Pons (tissue), 1 donor: ENCODE measurements at regions not wholly inside any gene's neighbourhood (a gene's known extent, or its start where the extent isn't known, plus 50 kb on each side); places are given as distances from the start of the nearest gene placed in this dataset.
"Not testable (repeated sequence)": the region's sequence is repeated elsewhere in the genome, so short reads cannot be mapped to it uniquely, and the experiment has no call there.

Experiments used
- DNase-seq: peaks from one replicate; pipeline ENCODE4 v3.0.0-alpha.2; 2016; ENCODE audit warnings: low spot score

DNA sequence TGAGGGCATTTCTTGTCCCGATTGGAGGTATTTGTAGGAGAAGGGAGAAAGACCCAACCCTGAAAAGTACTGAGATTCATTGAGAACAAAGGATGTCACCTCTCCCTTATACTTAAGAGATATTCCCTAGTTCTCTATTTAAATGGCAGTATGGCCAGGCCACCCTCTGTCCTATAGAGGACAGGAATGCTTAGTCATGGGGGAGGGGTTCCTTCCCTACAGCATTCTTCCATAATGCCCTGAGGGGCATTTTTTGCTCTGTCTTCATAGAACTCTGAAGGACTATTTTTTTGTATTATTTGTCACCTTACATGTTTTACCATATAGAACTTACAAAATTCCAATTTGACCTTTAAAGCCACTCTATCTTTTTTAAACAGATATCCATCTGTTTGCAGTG lies 176.3 kb downstream of the TMEM161B start:
- no peak for DNase-seq

DNA sequence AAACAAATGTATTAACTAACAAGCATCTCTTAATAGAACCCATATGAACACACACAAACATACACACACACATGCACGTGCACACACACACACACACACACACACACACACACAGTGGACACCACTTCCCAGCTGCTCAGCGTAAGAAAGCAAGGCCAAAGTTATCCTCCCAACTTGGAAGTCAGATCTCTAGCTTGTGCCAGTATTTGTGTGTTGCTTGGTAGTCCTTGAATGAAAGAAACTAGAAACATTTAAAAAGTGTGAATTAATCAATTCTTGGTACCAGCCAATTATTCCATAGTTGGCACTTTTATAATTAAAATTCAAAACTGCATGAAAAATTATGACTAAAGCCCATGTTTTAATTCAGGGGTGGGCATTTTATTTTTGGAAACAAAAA lies 178.1 kb downstream of the TMEM161B start:
- DNase-seq: no peak

- DNase-seq: no peak
These were observed 178.8 kb downstream of the TMEM161B start for GRCh38 chr5:88089719-88090390.

DNA sequence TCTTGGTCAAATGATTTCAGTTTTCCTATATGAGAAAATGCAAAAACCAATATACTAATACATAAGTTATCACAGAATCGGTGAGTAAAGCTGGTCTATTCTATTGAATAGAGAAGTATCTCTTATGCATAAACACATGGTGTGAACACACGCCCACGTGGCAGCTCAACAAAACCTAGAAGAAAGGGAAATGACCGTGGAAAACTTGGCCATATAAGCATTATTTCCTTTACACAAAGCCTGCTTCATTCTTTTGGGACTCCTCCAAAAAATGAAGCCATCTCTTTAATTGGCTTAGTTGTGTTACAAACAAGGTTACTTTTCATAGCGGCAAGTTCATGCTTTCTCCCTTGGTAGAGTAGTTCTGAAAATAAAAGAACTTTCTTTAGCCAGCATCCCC lies 183.2 kb downstream of the TMEM161B start:
- DNase-seq: peak; percentile 72

DNA sequence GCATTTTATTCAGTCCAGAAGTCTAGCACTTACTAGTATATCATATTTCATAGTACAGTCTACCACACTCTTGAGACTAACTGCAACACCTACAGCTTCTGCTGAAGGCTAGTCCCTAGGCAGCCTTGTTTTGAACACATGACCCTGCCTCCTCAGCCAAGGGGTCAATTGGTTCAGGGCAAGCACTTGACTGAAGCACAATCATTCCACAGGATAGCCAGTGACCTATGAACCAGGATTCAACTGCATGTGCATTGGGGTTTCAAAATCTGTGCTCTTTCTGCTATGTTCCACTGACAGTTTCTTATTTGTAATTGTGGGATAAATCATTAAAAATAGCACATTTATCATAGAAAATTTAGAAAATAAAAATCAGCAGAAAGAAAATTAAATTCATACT lies 186.8 kb downstream of the TMEM161B start:
- no peak for DNase-seq

DNA sequence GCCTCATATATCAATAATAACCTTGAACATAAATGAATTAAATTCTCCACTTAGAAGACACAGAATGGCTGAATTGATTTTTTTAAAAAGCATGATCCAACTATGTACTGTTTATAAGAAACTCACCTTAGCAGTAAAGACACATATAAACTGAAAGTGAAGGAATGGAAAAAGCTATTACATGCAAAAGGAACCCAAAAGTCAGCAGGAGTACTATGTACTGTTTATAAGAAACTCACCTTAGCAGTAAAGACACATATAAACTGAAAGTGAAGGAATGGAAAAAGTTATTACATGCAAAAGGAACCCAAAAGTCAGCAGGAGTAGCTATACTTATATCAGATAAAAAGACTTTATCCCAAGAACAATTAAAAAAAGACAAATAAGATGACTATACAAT lies 204.8 kb downstream of the TMEM161B start:
- no peak for DNase-seq

GRCh38 chr5:88060194-88060593 lies 208.5 kb downstream of the TMEM161B start:
- no peak for DNase-seq

- DNase-seq: no peak
These were observed 210.0 kb downstream of the TMEM161B start for GRCh38 chr5:88058625-88059024.

GRCh38 chr5:88052468-88052867 lies 216.2 kb downstream of the TMEM161B start:
- not testable (repeated sequence) for DNase-seq

- no peak for DNase-seq
These were observed 217.5 kb downstream of the TMEM161B start for GRCh38 chr5:88051148-88051547.

DNA sequence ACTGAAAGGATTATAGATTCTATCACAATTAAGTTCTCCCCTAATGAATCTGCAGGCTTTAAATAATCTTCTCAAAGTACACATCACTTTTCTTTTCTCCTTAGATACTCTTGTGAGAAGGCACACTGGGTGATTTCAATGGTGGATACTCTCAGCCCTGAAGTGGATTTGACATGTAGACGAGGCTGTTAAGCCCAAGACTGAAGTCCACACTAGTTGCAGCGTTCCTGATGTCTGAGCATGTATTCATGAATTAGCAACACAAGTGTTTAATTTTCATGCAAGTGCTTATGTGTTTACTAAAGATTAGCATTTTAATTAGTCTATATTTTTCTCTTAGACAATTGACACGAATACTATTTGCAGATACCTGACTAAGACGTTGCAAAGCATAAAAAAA lies 218.9 kb downstream of the TMEM161B start:
- peak; percentile 12 for DNase-seq

GRCh38 chr5:88049156-88049555 lies 219.5 kb downstream of the TMEM161B start:
- peak; percentile 84 for DNase-seq

GRCh38 chr5:88045931-88046461 lies 222.6 kb downstream of the TMEM161B start:
- peak; percentile 97 for DNase-seq

- peak; percentile 67 for DNase-seq
These were observed 223.5 kb downstream of the TMEM161B start for GRCh38 chr5:88045165-88045564.

- no peak for DNase-seq
These were observed 234.1 kb downstream of the TMEM161B start for GRCh38 chr5:88034520-88034919.

DNA sequence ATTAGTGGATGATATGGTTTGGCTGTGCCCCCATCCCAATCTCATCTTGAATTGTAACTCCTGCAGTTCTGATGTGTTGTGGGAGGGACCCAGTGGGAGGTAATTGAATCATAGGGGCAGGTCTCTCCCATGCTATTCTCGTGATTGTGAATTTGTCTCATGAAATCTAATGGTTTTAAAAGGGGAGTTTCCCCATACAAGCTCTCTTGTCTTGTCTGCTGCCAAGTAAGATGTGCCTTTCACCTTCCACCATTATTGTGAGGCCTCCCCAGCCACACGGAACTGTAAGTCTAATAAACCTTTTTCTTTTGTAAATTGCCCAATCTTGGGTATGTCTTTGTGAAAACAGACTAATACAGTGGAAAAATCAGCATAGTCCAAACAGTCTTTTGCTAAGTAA lies 235.5 kb downstream of the TMEM161B start:
- no peak for DNase-seq

- no peak for DNase-seq
These were observed 239.6 kb downstream of the TMEM161B start for GRCh38 chr5:88029011-88029410.

- no peak for DNase-seq
These were observed 247.5 kb downstream of the TMEM161B start for GRCh38 chr5:88021141-88021540.

- not testable (repeated sequence) for DNase-seq
These were observed 253.7 kb downstream of the TMEM161B start for GRCh38 chr5:88014984-88015383.

- DNase-seq: no peak
These were observed 267.8 kb downstream of the TMEM161B start for GRCh38 chr5:88000877-88001276.

DNA sequence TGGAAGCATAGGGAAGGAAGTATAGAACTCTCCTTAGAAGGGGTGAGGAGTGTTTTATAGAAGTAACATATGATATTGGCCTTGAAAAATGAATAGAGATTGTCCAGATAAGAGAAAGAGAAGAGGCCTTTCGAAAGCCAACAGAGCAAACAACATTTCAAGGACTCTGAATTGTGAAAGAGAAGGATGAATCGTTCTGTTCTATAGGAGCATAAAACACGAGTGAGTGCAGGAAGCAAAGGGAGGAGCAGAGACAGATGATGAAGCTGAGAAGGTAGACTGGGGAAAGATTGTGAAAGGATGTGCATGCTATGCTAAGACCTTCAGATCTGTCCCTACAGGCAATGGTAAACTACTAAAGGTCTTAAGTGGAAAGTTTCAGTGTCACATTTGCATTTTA lies 271.0 kb downstream of the TMEM161B start:
- DNase-seq: no peak

DNA sequence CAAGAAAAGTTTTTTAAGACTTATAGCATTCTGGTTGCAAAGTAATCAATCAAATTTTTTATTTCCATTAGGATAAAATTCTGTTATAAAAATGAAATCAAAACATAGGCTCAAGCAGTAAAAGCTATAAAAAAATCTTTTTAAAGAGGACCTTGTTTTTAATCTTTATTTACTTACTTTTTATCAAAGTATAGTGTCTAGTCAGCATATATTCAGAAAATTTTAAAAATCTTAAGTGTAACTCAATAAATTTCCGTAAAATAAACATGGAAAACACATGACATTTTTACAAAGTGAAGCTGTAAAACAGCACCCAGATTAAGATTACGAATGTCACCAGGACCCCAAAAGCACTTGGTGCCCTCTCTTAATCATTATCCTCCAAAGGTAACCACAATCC lies 302.4 kb downstream of the TMEM161B start:
- DNase-seq: no peak

DNA sequence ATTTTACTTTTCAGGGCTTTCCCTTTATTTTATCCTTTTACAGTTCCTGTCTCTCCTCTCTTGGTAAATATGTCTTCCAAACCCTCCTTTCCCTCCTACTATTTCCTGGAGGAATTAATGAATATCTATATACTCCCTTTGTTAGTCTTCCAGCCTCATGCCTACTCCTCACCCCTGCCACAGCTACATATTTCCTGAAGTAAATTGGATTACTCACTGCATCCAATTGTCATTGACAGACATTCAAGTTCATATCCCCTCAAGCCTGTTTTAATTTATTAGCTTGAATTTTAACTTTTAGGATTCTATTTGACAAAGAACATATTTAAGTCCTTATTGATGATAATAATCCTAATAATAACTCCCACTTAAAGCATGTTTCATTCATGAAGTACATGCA lies 314.5 kb downstream of the TMEM161B start:
- DNase-seq: no peak

DNA sequence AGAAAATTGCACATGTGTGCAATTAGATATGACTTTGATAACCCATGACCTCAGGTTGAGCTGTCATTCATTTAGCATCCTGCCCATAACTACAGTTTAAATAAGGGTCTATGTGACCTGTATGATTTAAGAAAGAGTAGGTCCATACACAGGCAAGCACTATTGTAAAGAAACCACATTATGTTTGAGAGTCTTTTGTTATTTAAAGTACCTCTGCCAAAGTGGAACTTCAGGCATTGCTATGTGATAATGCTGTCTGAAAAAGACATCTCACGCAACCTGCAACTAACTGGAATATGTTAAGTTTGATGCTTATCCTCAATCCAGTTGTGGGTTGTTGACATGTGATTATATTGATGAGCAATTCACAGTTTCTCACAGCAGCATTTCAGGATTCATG lies 317.0 kb downstream of the TMEM161B start:
- DNase-seq: no peak
